Body of pancreas (tissue), 4 donors: ENCODE measurements at regions not wholly inside any gene's neighbourhood (a gene's known extent, or its start where the extent isn't known, plus 50 kb on each side); places are given as distances from the start of the nearest gene placed in this dataset.

Source experiments
- CTCF ChIP-seq, 7 experiments: fragments of 450-650 bp in 4 of 7; fragments of 200-600 bp in 3 of 7; sonication (generic) in 3 of 7; IDR thresholded peaks; one replicate each; pipeline ENCODE4 v1.5.1; 2016 to 2019; ENCODE audit warnings: antibody characterized with exemption in 7 of 7
- POLR2A ChIP-seq, 3 donors: fragments of 450-650 bp; IDR thresholded peaks; one replicate each; pipeline ENCODE4 v1.6.1; 2016; ENCODE audit warnings: antibody characterized with exemption in 3 of 3, mild to moderate bottlenecking in 2 of 3

- TF ChIP-seq POLR2A (IDR thresholded peaks at IDR 0.05) (no peak), CTCF (IDR thresholded peaks at IDR 0.05) (no peak)
Measured at GRCh38 chr20:19137641-19138040, 74.8 kb upstream of the SLC24A3 start.
